Esophagus muscularis mucosa (tissue), 4 donors: ENCODE measurements at regions not wholly inside any gene's neighbourhood (a gene's known extent, or its start where the extent isn't known, plus 50 kb on each side); places are given as distances from the start of the nearest gene placed in this dataset.

Source experiments
- EP300 ChIP-seq: sonication (generic); formaldehyde crosslinking; IDR thresholded peaks from one replicate; pipeline ENCODE4 v1.6.1; 2017; ENCODE audit warnings: antibody characterized with exemption
- POLR2A ChIP-seq: fragments of 450-650 bp; IDR thresholded peaks from one replicate; pipeline ENCODE4 v1.6.1; 2017; ENCODE audit warnings: antibody characterized with exemption, moderate library complexity, mild to moderate bottlenecking, low read depth
- POLR2AphosphoS5 ChIP-seq, 2 donors: sonication (generic); formaldehyde crosslinking; IDR thresholded peaks; one replicate each; pipeline ENCODE4 v1.6.1; 2017; ENCODE audit warnings: antibody characterized with exemption in 2 of 2
- TF ChIP-seq, protein P1 (sequence below), 3 experiments: fragments of 200-600 bp in 2 of 3; fragments of 450-650 bp in 1 of 3; sonication (generic) in 2 of 3; IDR thresholded peaks; one replicate each; pipeline ENCODE4 v1.5.1; 2017 to 2019; ENCODE audit warnings: antibody characterized with exemption in 3 of 3, mild to moderate bottlenecking in 2 of 3, moderate library complexity in 1 of 3

DNA sequence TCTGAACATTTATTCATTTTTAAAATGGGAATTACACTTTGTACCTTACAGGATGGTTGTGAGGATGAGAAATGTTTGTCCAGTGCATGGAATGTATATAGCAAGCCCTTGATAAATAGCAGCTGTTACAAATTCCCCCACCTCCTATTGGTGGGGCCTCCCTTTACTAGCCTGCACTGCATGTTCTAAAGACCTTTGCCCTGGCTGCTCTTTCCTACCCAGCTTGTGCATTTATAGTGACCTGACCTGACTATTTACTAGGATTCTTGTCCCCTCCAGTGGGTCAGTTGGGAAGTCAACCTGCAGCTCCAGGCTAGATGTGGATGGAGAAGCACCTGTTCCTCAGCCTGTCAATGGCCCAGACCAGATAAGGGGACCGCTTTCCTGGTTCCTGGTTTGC lies 180.3 kb downstream of the HIPK3 start:
- TF ChIP-seq POLR2A, result no peak
- TF ChIP-seq, protein P1, sequence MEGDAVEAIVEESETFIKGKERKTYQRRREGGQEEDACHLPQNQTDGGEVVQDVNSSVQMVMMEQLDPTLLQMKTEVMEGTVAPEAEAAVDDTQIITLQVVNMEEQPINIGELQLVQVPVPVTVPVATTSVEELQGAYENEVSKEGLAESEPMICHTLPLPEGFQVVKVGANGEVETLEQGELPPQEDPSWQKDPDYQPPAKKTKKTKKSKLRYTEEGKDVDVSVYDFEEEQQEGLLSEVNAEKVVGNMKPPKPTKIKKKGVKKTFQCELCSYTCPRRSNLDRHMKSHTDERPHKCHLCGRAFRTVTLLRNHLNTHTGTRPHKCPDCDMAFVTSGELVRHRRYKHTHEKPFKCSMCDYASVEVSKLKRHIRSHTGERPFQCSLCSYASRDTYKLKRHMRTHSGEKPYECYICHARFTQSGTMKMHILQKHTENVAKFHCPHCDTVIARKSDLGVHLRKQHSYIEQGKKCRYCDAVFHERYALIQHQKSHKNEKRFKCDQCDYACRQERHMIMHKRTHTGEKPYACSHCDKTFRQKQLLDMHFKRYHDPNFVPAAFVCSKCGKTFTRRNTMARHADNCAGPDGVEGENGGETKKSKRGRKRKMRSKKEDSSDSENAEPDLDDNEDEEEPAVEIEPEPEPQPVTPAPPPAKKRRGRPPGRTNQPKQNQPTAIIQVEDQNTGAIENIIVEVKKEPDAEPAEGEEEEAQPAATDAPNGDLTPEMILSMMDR (IDR thresholded peaks at IDR 0.05), result no peak
- TF ChIP-seq EP300, result no peak
- TF ChIP-seq POLR2AphosphoS5 (IDR thresholded peaks at IDR 0.05), result no peak
